GM19468 (cell line): ENCODE measurements at regions not wholly inside any gene's neighbourhood (a gene's known extent, or its start where the extent isn't known, plus 50 kb on each side); places are given as distances from the start of the nearest gene placed in this dataset.

ENCODE experiments used
- ATAC-seq: cut with Tn5 transposase; IDR thresholded peaks from one replicate; pipeline ENCODE4 v1.9.1; 2021; ENCODE audit warnings: mild to moderate bottlenecking, moderate library complexity, moderate number of reproducible peaks; ENCODE audit not compliant: unreplicated experiment; ENCODE audit errors: extremely low read depth

DNA sequence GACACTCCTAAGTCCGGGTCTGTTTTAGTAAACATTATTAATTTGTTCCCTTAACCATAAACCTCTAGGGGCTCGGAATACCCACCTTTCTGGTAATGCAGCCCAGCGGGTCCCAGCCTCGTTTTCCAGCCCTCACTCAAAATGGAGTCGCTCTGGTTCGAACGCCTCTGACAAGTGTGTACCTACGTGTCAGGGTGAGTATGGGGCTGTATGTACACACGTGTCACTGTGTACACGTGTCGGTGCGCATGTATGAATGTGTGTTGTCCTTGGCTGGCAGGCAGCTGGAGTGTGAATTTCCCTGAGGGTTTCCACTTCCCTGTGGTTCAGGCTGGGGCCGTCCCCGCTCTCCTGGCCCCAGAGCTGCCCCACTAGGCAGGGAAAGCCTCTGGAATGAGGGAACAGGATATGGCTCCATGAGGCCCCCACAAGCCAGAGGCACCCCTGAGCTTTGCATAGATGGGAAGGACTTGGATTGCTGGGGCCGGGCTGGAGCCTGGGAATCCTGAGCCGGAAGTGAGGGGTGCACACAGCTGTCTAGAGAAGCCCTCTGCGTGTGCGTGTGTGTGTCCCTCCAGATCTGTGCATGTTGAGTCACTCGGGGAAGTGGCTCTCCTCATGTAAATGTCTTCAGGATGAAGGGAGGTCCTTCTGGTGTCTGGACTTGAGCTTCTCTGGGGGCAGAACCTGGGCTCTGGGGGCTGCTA is 160.8 kb upstream of the IER5L start:
- ATAC-seq: no peak

DNA sequence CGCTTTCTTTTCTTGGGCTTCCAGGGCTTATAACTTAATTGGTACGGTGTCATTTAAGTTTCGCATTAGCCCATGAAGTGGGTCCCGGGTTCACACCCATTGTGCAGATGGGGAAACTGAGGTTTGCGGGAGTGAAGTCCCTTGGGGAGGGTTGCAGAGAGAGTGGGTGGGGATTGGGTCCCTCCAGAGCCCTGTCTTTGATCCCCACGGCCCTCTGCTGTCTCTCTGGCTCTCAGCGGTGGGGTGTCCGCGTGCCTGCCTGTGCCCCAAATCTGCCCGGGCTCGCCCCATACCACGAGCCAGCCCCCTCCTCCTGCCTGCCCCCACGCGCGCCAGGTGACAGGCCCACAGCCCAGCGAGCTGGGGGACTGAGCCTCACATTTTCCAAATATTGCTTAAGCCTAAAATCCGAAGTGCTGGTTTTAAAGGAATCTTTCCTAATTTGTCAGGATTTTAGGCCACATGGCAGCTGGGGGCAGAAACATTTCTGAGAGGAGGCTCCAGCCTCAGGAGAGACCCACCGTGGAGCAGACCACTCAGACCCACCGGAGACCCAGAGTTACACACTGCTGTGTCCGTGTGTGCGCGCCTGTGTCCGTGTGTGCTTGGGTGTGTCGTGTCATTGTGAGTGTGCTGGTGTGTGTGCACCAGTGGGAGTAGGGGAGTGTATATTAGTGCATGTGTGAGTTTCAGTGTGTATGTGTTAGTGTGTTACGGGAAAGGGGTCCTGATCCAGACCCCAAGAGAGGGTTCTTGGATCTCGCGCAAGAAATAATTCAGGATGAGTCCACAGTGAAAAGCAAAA is 159.5 kb upstream of the IER5L start:
- no peak for ATAC-seq

DNA sequence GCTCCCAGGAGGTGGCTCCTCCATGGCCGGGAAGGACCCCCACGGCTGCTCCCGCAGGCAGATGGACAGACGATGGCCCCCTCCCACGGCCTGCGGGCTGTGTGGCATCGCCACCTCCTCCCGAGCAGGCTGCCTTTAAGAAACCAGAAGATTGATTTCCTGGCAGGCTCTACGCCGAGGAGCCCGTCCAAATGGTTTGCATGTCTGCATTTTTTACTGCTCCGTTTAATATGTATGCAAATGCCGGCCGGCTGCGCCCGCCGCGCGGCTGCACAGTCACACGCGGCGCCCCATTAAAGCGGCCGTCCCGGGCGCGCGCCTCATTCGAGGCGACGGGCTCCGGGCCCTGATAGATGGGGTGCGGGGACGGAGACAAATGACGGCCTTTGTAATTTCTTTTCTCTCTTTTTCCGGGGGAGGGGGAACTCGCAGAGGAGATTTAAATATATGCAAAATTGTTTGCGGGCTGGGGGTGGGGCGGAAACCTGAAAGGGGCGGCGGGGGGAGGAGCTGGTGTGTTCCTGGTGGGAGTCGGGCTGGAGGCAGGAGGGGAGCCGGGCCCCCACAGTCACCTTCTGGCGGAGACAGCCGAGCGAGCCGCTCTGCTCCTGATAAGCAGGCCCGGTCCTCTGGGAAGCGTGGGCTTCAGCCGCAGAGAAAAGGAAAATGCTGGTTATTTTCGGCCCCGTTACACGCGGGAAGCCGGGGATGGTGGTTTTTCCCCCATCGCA is 158.7 kb upstream of the IER5L start:
- ATAC-seq: no peak

DNA sequence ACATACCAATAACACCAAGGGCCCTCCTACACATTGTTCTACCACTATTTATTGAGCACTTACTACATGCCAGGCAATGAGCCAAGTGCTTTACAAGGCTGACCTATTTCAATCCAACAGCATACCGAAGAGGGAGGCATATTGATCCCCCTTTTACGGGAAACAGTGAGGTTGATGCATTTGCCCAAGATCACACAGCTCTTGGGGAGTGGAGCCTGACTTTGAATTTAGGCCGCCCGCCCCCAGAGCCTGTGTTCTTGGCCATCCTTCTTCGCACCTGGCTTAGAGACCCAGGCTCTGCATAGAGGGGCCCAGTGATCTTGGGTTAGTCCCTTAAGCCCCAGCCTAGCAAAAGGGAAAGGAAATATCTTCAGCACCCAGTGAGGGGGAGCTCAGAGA is 158.1 kb upstream of the IER5L start:
- ATAC-seq: no peak

DNA sequence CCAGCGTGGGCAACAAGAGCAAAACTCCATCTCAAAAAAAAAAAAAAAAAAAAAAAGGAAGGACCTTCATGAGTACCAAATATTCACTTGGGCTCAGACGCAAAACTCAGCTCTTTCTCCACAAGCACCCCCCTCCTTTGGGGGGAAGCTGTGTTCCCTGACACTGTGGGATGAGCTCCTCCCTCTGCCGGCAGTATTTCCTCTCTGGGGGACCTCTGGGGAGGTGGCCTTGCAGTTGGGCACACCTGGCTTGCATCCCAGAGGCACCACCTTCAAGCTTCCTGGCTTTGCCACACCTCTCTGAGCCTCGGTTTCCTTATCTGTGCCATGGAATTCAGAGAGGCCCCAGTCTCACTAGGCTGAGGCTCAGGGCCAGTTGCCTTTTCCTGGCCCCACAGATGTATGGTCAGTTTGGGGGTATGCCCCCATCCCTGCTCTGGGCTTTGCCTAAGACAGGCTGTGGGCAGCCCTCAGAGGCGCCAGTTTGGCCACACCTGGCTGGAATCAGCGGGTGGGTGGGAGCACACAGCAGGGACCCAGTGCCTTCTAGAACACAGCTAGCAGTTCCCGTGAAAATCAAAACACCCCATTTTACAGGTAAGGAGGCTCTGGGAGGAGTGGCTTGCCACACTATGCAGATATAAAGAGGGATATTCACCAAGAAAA is 157.5 kb upstream of the IER5L start:
- ATAC-seq: no peak

DNA sequence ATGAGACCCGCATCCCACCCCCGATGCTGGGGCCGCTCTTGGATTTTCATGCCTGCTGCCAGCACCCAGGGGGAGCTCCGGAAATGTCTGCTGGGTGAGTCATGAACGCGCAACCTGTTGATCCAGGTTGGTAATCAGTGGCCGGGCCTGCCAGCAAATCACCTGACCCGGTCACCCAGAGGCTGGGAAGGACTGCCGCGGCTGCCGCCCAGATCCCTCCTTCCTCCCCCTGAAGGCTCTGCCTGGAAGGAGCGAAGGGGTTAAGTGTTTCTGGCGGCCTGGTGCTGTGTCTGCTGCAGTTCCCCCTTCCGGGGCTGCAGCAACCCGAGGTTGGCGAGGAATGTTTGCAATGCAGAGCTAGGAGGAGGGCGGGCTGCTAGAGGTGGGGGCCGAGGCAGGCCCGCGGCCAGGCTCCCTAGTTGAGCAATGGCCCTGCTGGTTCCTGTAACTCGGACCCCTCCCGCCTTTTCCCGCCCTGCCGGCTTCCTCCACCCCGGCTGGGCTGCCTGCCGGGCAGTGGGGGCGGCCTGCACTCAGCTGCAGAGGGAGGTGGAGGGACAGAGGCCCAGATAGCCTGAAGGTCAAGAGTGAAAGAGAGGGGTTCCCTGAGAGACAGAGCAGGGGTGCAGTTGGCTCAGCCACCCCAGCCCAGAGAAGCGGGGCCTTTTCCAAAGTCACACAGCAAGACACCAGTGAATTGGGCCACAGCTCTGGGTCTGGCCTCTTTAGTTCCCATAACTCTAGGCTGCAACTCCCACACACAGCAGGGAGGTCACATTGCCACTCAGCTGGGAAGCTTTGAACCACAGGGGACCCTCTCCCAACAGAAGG is 156.3 kb upstream of the IER5L start:
- ATAC-seq: no peak

DNA sequence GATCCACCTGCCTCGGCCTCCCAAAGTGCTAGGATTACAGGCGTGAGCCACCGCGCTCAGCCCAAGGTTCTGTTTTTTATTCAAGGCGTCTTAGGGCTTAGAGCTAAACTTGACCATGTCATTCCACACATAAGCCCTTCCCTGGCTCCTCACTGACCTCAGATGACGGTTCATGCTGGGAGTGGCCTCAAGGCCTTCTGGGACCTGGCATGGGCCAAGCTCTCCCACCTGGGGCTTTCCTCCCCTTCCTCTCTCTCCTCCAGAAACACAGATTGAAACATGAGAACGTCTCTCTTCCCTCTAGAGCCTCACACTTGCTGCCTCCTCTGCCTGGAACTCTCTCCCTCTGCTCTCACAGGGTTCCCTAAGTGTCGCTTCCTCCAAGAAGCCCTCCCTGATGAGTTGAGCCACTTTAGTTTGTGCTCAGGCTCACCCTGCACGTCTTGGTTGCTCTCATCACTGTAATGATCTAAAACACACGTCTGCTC is 155.6 kb upstream of the IER5L start:
- ATAC-seq: no peak

DNA sequence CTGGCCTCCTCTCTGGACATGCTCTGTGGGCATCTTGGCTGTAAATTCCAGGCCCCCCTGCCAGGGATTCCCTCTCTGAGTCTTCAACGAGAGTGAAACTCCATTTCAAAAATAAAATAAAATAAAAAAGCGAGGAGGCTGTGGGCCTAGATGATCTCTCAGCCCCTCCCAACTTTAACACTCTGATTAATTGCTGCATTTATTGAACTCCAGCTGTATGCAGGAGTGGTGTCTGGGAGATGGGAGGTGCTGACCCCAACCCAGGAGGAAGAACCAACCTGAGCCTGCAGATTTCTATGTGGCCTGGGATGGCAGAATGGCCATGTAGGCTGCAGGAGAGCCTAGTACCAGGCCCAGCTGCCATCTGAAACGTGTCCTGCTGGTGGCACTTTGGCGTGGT is 154.5 kb upstream of the IER5L start:
- ATAC-seq: no peak

DNA sequence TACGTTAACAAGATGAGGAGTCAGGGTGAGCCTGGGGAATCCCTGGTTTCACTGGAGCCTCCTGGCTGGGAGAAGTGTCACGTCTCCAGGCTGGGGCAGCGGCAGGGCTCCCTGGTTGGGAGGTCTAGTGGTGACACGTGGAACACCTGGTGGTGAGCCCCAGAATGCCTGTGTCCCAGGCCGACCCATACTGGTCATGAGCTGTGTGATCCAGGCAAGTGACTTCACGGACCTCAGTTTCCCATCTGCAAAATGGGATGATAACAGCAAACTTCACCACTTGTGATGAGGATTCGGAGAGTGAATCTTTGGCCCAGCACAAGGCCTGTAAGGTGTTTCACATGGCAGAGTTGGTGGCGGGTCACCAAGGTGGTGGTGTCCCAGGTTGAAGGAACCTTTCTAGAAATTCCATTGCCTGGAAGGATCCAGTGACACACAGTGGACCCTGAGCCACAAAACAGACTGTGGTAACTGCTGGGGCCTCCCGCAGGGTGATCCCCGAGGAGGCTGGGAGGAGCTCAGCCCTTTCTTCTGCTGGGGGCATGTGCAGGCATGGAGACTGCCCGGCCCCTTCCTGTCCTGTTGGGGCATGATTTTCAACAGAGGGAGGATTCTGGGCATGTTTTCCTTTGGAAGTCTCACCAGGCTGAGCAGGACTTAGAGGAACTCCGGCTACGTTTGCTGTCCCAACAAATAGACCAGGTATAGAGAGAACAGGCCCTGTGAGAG is 153.9 kb upstream of the IER5L start:
- ATAC-seq: no peak

DNA sequence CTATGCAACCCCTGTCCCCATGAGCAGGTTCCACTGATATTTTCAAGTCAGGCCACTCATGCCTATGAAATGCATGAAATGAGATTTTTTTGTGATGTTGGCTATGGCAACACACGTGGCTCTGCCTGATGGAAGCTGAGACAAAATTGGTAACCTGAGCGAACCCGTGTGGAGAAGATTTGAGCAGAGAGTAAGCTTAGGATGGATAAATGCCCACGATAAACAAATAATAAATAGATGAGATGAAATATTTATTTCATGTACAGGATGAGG is 153.4 kb upstream of the IER5L start:
- no peak for ATAC-seq

DNA sequence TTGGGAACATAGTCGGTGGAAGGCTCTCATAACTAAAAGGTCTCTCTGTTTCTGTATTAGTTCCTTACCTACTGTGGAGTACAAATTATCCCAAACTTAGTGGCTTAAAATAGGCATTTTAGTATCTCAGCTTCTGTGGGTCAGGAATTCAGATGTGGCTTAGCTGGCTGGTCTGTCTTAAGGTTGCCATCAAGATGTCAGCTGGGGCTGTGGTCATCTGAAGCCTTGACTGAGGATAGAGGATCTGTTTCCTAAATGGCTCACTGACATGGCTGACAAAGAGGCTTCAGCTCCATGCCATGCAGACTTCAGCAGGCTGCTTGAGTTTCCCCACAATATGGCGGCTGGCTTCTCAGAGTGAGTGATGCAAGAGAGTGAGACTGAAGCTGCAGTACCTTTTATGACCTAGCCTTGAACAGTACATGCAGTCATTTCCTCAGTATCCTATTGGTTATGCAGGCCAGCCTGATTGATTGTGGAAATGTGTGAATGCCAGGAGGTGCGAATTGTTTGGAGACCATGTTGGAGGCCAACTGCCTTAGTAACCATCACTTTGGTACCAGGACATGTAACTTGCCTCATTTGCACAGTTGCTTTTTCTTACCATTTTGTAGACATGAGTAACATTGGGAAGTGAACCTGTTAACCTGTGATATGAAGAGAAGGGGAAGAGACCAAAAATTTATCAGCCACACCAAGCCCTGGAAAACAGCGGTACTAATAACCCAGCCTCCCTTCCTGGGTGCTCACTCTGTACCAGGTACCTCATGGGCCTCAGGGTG is 152.8 kb upstream of the IER5L start:
- no peak for ATAC-seq

DNA sequence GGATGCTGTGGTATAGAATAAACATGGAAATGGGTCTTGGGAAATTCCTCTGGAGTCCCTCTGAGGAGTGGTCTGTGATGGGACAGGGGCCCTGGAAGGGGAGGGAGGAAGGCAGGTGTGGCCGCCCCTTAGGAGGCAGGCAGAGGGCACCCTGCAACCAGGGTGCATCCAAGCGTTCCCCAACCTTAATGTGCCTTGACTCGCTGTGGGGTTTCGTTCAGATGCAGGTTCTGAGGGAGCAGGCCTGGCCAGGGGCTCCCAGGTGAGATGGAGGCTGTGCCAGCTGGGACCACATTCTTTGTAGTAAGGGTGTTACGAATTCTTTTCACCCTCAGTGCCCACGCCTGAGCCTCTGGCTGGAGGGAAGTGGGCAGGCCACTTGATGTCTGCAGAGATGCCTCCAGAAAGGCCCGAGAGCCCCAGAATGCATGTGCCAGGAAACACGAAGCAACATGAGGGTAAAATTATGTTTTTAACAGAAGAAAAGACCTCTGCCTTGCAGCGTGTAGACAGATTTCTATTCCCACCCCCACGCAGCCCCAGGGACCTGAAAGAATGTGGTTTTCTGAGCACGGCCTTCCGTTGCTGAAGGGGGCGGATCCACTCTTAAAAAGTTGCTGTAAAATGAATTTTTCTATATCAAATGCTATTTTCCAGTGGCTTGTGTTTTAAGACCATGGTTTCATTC is 150.4 kb upstream of the IER5L start:
- no peak for ATAC-seq

DNA sequence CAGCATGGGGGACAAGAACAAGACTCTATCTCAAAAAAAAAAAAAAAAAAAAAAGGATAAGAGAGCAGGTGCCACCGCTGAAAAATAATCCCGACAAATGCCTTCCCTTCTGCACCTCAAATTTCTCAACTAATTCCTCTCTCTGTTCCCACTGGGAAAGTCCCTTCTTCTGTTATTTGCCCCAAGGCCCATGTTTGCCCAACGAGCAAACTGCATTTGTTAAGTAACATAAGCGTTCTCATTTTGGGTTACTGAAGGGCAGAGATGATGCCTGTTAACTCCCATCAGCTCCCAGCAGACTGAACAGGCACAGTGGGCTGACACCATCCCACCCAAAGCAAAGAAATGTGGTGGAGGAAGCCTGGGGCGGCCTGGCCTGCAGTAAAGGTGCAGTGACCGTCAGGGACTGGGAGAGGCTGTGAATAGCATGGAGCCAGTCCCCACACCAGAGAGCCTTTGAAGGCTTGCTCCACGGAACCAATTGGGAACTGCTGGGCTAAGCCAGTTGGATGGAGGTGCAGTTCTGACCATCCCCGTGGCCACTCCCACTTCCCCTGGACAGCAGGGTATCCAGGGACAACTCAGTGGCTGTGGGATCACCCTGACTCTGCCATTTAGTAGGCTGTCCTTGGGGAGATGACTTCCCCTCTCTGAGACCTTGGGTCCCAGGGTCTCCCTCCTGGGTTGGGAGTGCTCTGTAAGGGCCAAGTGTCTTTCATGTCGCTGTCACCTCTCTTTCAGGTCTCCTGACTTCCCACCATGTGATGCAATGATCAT is 149.7 kb upstream of the IER5L start:
- no peak for ATAC-seq

DNA sequence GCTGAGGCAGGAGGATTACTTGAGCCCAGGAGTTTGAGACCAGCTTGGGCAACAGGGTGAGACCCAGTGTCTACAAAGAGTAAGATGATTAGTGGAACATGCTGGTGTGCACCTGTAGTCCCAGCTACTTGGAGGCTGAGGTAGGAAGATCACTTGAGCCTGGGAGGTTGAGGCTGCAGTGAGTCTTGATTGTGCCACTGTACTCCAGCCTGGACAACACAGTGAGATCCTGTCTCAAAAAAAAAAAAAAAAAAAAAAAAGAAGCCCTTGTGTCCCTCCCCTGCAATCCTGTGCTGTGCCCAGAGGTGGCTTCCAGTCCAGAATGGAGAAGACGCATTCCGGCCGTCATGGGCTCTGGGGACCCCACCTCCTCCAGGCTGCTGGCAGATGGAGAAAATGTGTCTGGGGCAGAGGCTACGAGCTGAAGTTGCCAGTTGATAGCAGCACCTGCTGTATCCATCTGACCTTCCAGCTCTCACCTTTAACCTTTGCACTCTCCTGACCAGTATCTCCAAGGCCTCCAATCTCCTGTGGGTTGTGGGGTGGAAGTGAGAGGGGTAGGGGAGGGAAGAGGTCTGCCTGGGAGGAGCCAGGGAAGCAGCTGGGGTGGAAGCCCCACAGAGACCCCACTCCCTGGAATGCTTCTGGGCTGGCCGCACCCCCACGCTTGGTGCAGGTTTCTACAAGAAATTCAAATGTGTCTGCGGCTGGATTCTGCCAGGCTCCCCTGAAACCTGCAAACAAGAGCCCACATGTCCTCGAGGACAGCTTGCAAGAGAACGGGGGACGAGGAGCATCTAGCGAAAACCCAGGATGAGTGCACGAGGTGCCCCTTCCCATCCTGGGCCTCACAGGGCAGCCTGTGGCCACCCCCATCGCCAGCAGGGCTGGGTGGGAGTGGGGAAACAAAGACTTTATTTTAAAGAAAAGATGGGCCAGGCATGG is 148.3 kb upstream of the IER5L start:
- ATAC-seq: no peak

DNA sequence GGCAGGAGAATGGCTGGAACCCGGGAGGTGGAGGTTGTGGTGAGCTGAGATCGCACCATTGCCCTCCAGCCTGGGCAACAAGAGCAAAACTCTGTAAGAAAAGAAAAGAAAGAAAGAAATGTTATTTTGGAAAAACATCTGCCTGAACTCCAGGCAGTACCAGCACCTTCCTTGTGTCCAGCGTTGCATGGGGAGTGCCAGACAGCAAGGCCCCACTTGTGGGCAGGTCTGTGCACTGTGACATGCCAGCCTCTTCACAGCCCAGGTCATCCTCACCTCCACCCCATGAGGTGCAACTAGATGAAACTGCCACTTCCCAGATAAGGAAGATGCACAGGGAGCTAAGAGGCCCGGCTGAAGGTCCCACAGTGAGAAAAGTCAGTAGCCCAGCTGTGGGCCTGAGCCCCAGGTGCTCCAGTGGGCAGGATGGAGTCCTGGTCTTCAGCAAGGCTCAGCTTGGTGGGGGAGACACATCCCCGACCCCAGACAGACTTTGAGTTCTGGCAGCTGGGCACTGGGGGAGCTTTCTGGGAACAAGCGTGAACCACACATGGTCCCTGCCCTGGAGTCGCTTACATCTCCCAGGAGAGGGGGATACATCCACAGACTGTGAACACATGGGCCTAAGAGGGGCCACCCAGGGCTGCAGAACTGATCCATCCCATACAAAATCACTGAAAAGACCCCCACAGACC is 146.9 kb upstream of the IER5L start:
- ATAC-seq: no peak
